ENCODE measurements at regions not wholly inside any gene's neighbourhood (a gene's known extent, or its start where the extent isn't known, plus 50 kb on each side); places are given as distances from the start of the nearest gene placed in this dataset.
"Not testable (repeated sequence)": the region's sequence is repeated elsewhere in the genome, so short reads cannot be mapped to it uniquely, and the experiment has no call there.

DNA sequence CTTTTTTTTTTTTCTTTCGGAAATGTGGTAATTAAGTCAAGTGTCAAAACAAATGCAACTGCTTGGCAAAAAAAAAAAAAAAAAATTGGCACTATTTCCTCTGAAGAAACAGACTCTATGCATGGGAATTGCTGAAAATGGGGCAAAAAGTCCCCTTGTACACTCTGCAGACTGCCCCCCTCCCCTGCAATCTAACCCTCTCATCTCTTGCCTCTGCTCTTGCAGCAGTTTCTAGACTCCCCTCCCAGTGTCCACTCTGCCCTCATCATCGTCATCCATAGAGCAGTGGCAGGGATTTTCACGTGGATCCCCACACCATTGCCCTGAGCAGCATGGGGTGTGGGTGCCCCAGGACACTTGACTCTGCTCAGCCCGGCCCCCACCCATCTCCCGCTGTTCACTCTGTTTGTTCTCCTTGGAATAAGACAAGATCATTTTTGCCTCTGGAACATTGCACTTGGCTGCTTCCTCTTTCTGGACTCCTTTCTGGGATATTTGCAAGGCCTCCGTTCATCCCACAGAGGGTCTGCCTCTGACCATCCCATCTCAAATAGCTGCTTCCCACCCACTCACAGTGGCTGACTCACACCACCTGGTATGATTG is 213.9 kb downstream of the ACKR3 start:
- ChIA-PET CTCF (no interaction called here), POLR2A (ENCODE audit: low non-redundant PET) (no interaction called here)
- TF ChIP-seq, protein P1, sequence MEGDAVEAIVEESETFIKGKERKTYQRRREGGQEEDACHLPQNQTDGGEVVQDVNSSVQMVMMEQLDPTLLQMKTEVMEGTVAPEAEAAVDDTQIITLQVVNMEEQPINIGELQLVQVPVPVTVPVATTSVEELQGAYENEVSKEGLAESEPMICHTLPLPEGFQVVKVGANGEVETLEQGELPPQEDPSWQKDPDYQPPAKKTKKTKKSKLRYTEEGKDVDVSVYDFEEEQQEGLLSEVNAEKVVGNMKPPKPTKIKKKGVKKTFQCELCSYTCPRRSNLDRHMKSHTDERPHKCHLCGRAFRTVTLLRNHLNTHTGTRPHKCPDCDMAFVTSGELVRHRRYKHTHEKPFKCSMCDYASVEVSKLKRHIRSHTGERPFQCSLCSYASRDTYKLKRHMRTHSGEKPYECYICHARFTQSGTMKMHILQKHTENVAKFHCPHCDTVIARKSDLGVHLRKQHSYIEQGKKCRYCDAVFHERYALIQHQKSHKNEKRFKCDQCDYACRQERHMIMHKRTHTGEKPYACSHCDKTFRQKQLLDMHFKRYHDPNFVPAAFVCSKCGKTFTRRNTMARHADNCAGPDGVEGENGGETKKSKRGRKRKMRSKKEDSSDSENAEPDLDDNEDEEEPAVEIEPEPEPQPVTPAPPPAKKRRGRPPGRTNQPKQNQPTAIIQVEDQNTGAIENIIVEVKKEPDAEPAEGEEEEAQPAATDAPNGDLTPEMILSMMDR (conservative IDR thresholded peaks at IDR 0.05; ENCODE audit: low read depth) = no peak
- no peak overlapping the region for H3K27ac ChIP-seq
- no peak for DNase-seq (ENCODE audit: low spot score)

DNA sequence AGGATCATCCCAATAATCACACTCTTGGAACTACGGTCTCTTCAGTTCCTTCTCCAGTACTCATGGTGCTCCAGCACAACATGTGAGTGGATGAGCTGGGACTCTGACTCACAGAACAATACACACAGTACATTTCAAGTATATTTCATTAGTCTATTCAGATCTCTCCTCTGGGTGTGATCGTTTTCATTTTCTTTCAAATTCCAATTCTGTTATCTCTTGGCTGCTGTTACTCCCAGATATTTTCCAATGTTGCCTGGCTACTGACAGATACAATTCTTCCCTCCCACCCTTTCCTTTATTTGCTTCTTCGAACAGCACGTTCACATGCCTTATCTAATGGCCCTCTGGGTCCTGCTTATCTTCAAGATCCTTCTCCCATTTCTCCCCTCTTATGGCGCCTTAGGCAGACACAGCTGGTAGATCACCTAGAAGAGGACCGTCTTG is 216.0 kb downstream of the ACKR3 start:
- H3K27ac ChIP-seq = no peak overlapping the region
- CTCF ChIA-PET = interaction anchor here (0.6 kb wide), 1 partner anchor 295 kb away, joined by 4 read pairs; no protein-coding TSS in a partner anchor
- POLR2A ChIA-PET (ENCODE audit: low non-redundant PET) = no interaction called here
- TF ChIP-seq, protein P1 (conservative IDR thresholded peaks at IDR 0.05; ENCODE audit: low read depth) = no peak
- DNase-seq (ENCODE audit: low spot score) = no peak

DNA sequence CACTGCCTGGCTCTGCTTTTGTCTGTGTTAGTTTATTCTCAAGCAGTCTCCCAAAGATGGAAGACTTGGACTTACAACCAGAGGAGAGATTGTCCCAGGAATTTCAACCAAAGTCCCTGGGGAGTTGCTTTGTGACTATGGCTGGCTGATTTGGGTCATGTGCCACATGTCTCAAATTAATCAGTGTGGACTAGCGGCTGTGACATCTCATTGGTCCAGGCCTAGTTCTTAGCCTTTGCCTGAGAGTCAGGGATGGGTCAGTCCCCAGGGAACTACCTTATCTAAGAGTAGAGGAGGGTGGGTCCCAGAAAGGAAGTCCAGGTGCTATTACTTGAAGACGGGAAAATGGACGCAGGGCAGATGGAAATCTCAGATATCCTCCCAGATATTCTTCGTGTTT is 217.1 kb downstream of the ACKR3 start:
- no peak for DNase-seq (ENCODE audit: low spot score)
- CTCF ChIA-PET = no interaction called here
- TF ChIP-seq, protein P1 (conservative IDR thresholded peaks at IDR 0.05; ENCODE audit: low read depth) = no peak

DNA sequence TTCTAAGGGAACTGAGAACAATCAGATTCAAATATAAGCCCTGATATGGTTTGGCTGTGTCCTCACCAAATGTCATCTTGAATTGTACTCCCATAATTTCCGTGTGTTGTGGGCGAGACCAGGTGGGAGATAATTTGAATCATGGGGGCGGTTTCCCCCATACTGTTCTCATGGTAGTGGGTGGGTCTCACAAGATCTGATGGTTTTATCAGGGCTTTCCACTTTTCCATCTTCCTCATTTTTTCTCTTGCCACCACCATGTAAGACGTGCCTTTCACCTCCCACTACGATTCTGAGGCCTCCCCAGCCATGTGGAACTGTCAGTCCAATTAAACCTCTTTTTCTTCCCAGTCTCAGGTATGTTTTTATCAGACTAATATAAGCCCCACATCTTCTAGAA is 217.8 kb downstream of the ACKR3 start:
- CTCF ChIA-PET; DNase-seq (ENCODE audit: low spot score); POLR2A ChIA-PET (ENCODE audit: low non-redundant PET): not testable (repeated sequence)

More for the DNA sequence above, 217.1 kb downstream of the ACKR3 start:
- POLR2A ChIA-PET (ENCODE audit: low non-redundant PET) = no interaction called here
- no peak overlapping the region for H3K27ac ChIP-seq

DNA sequence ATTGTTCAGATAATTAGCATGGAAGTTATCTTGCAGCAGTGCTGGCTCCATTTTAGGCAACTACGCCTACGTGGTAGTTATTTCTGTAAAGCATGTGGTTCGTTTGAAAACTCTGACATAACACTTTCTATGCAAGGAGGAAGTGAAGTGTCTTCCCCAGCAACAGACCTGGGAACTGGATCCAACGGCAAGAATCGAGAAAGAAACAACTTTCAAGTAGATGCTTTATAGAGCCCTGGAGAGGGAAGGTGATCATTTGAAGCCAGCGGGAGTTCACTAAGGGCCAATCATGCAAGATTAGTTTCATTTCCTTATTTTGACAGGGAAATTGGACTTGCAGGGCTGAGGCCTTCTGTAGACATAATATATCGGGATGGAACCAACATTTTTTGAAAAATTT is 218.3 kb downstream of the ACKR3 start:
- H3K27ac ChIP-seq = no peak overlapping the region
- DNase-seq (ENCODE audit: low spot score) = no peak
- CTCF ChIA-PET = no interaction called here
- POLR2A ChIA-PET (ENCODE audit: low non-redundant PET) = no interaction called here
- TF ChIP-seq, protein P1 (conservative IDR thresholded peaks at IDR 0.05; ENCODE audit: low read depth) = no peak

More for the DNA sequence above, 217.8 kb downstream of the ACKR3 start:
- not testable (repeated sequence) for H3K27ac ChIP-seq

DNA sequence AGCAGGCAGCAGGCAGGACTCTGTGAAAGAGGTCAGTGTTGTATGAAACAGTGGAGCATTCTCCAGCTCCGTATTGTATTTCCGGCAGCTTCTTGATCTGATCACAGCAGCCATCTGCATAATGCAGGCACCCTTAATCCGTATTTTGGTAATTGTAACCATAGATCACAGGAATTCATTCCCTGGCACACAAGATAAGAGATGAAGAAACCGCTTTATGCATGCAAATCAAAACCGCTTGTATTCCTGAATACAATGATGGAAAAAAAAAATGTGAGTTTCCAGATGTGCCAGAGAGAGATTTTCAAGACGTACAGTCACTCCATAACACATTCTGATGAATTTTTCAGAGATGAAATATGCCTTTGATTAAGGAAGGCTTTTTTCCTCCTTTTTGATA is 221.3 kb downstream of the ACKR3 start:
- CTCF ChIA-PET = no interaction called here
- TF ChIP-seq, protein P1 (conservative IDR thresholded peaks at IDR 0.05; ENCODE audit: low read depth) = no peak
- H3K27ac ChIP-seq = no peak overlapping the region
- POLR2A ChIA-PET (ENCODE audit: low non-redundant PET) = no interaction called here
- no peak for DNase-seq (ENCODE audit: low spot score)

DNA sequence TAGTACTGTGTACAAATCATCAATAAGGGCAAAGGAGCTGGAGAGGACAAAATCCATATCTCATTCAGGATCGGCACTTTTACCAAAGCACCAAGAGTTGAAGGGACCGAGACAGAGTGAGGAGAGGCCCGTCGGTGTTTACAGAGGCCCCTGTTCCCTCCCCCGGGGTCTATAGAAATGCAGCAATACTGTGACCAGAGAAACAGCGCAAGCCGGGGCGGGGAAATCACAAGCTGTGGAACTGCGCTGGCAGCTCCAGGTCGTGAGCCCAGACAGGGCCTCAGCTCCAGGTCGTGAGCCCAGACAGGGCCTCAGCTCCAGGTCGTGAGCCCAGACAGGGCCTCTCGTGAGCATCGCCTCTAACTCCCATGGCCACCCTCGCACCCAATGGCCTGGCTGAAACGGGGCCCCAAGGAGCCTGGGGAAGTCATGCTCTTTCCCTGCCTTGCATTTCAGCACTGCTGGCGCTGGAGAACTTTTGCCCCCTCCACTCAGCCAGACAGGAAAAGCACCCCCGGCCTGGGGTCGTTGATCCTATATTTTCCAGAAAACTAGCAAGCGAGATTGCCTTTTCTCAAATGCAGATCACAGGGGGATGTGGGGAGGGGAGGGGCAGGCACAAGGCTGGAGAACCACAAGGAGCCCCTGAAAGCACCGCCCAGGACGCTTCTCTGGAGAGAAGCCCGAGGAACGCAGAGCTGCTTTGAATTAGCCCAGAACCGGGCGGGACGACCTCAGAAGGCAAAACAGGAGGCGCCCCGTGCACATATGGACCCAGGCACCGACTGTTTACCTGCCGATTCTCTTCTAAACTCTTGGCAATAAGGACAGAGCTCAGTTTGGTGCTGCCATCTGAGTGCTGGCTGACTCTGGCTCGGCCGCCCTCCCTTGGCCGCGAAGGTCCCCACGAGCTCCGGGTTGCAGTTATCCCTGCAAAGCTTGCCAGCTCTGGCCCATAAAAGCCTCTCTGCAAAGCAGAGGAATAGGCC is 223.7 kb downstream of the ACKR3 start:
- H3K27ac ChIP-seq = no peak overlapping the region
- no peak for DNase-seq (ENCODE audit: low spot score)
- ChIA-PET CTCF (no interaction called here), POLR2A (ENCODE audit: low non-redundant PET) (no interaction called here)
- TF ChIP-seq, protein P1 (conservative IDR thresholded peaks at IDR 0.05; ENCODE audit: low read depth) = no peak
